Breast epithelium (tissue), 3 donors: ENCODE measurements at regions not wholly inside any gene's neighbourhood (a gene's known extent, or its start where the extent isn't known, plus 50 kb on each side); places are given as distances from the start of the nearest gene placed in this dataset.

Experiments
- CTCF ChIP-seq, 3 donors: fragments of 450-650 bp; IDR thresholded peaks; one replicate each; pipeline ENCODE4 v1.5.1; 2016 to 2017; ENCODE audit warnings: antibody characterized with exemption in 3 of 3, mild to moderate bottlenecking in 3 of 3, moderate library complexity in 3 of 3
- POLR2A ChIP-seq: fragments of 450-650 bp; IDR thresholded peaks from one replicate; pipeline ENCODE4 v1.6.1; 2016; ENCODE audit warnings: antibody characterized with exemption, mild to moderate bottlenecking, moderate library complexity
- POLR2AphosphoS5 ChIP-seq, 3 donors: sonication (generic); formaldehyde crosslinking; IDR thresholded peaks; one replicate each; pipeline ENCODE4 v1.6.1; 2017; ENCODE audit warnings: antibody characterized with exemption in 3 of 3

- no peak for TF ChIP-seq POLR2A
- TF ChIP-seq CTCF (IDR thresholded peaks at IDR 0.05): no peak
- TF ChIP-seq POLR2AphosphoS5 (IDR thresholded peaks at IDR 0.05): no peak
Observed at GRCh38 chr6:114997813-114998292, 655.0 kb upstream of the HS3ST5 start.
